GM23338 (cell line): ENCODE measurements at regions not wholly inside any gene's neighbourhood (a gene's known extent, or its start where the extent isn't known, plus 50 kb on each side); places are given as distances from the start of the nearest gene placed in this dataset.

Experiments used
- ATAC-seq: fragments of 200-7000 bp; cut with Tn5 transposase; 3 replicates; pipeline ENCODE4 v1.9.1; 2020
- DNase-seq: peaks from one replicate; pipeline ENCODE4 v3.0.0-alpha.2; 2015; ENCODE audit warnings: low spot score
- H2AFZ ChIP-seq: fragments of 200-600 bp; sonication (generic); 2 replicates; pipeline ENCODE4 v1.8.0; 2016; ENCODE audit warnings: antibody characterized with exemption, mild to moderate bottlenecking, moderate library complexity
- H3F3A ChIP-seq: fragments of 200-600 bp; sonication (generic); replicated peaks from 2 replicates; pipeline ENCODE4 v1.8.0; 2017; ENCODE audit warnings: antibody characterized with exemption, mixed run types, low read depth
- H3K27ac ChIP-seq: fragments of 200-600 bp; sonication (generic); 2 replicates; pipeline ENCODE4 v1.6.1; 2016; ENCODE audit warnings: low read depth
- H3K27me3 ChIP-seq: fragments of 200-600 bp; sonication (generic); 2 replicates; pipeline ENCODE4 v1.8.0; 2016; ENCODE audit warnings: mild to moderate bottlenecking, mixed run types, moderate library complexity; ENCODE audit not compliant: insufficient read depth
- H3K36me3 ChIP-seq: fragments of 200-600 bp; sonication (generic); 2 replicates; pipeline ENCODE4 v1.8.0; 2016; ENCODE audit warnings: mild to moderate bottlenecking; ENCODE audit not compliant: insufficient read depth
- H3K4me1 ChIP-seq: fragments of 200-600 bp; sonication (generic); 2 replicates; pipeline ENCODE4 v1.8.0; 2016; ENCODE audit warnings: mild to moderate bottlenecking, moderate library complexity; ENCODE audit not compliant: insufficient read depth
- H3K4me2 ChIP-seq: fragments of 200-600 bp; sonication (generic); 2 replicates; pipeline ENCODE4 v1.7.1; 2017; ENCODE audit warnings: mixed run types
- H3K4me3 ChIP-seq: fragments of 200-600 bp; sonication (generic); 2 replicates; pipeline ENCODE4 v1.6.1; 2016; ENCODE audit warnings: mixed run types
- H3K79me2 ChIP-seq: fragments of 200-600 bp; sonication (generic); replicated peaks from 2 replicates; pipeline ENCODE4 v1.8.0; 2017; ENCODE audit warnings: mild to moderate bottlenecking; ENCODE audit not compliant: insufficient read depth
- H3K9me2 ChIP-seq: fragments of 200-600 bp; sonication (generic); 2 replicates; pipeline ENCODE4 v1.8.0; 2017; ENCODE audit not compliant: insufficient read depth
- H4K20me1 ChIP-seq: fragments of 200-600 bp; sonication (generic); replicated peaks from 2 replicates; pipeline ENCODE4 v1.8.0; 2017; ENCODE audit warnings: mild to moderate bottlenecking; ENCODE audit not compliant: insufficient read depth
- H3K27ac Mint-ChIP-seq: 2 replicates; pipeline ENCODE4 v1.8.0; 2020; ENCODE audit warnings: inconsistent platforms, mild to moderate bottlenecking, moderate library complexity, mixed read lengths
- H3K27me3 Mint-ChIP-seq: 3 replicates; pipeline ENCODE4 v1.8.0; 2022; ENCODE audit warnings: low read depth, mild to moderate bottlenecking, moderate library complexity, mixed read lengths, inconsistent platforms; ENCODE audit not compliant: insufficient read depth, poor library complexity
- H3K36me3 Mint-ChIP-seq: 3 replicates; pipeline ENCODE4 v1.8.0; 2021; ENCODE audit warnings: low read depth, mild to moderate bottlenecking, inconsistent platforms, moderate library complexity, mixed read lengths
- H3K4me1 Mint-ChIP-seq: 3 replicates; pipeline ENCODE4 v1.8.0; 2020; ENCODE audit warnings: mild to moderate bottlenecking, inconsistent platforms, mixed read lengths
- H3K4me3 Mint-ChIP-seq: 3 replicates; pipeline ENCODE4 v1.8.0; 2021; ENCODE audit warnings: moderate library complexity, mild to moderate bottlenecking, inconsistent platforms, mixed read lengths
- H3K9me3 Mint-ChIP-seq: 3 replicates; pipeline ENCODE4 v1.8.0; 2020; ENCODE audit warnings: moderate library complexity, mild to moderate bottlenecking, inconsistent platforms, mixed read lengths
- CREB1 ChIP-seq: fragments of 250-450 bp; sonication (Bioruptor Pico); IDR thresholded peaks from 2 replicates; pipeline ENCODE4 v1.5.0; 2020; ENCODE audit warnings: low read depth, mild to moderate bottlenecking, moderate library complexity
- CTCF ChIP-seq, 2 experiments: fragments of 200-600 bp in 1 of 2; sonication (generic) in 1 of 2; conservative IDR thresholded peaks; 2 replicates each; pipeline versions ENCODE4 v1.5.1 to v1.6.1; 2016 to 2017; ENCODE audit warnings: antibody characterized with exemption in 2 of 2, low read depth in 2 of 2, mild to moderate bottlenecking in 2 of 2, moderate library complexity in 1 of 2
- EZH2 ChIP-seq: fragments of 200-600 bp; sonication (generic); IDR thresholded peaks from one replicate; pipeline ENCODE4 v1.8.0; 2017; ENCODE audit warnings: antibody characterized with exemption, mild to moderate bottlenecking, low read depth; ENCODE audit not compliant: unreplicated experiment
- NANOG ChIP-seq: IDR thresholded peaks from 2 replicates; pipeline ENCODE4 v1.6.1; 2016; ENCODE audit warnings: antibody characterized with exemption, borderline replicate concordance
- POLR2AphosphoS5 ChIP-seq: IDR thresholded peaks from 2 replicates; pipeline ENCODE4 v1.6.1; 2016; ENCODE audit warnings: antibody characterized with exemption, low read depth
- ZNF462 ChIP-seq: fragments of 250-450 bp; sonication (Bioruptor Pico); IDR thresholded peaks from 2 replicates; pipeline ENCODE4 v1.5.0; 2020; ENCODE audit warnings: mild to moderate bottlenecking, moderate library complexity

GRCh38 chr3:43215663-43216275 lies 70.6 kb upstream of the SNRK start:
- no peak overlapping the region for H3K4me3 Mint-ChIP-seq
- H3K9me3 Mint-ChIP-seq: no peaks in the 10 kb centered on the region
- Histone ChIP-seq H4K20me1 (no peaks in the 10 kb centered on the region), H3K27ac (no peak overlapping the region), H3K4me1 (no peaks in the 10 kb centered on the region), H3K9me2 (peaks cover 7% of the 10 kb centered on the region), H3F3A (no peaks in the 10 kb centered on the region), H3K4me2 (no peak overlapping the region), H3K4me3 (no peak overlapping the region), H3K27me3 (no peaks in the 10 kb centered on the region), H3K79me2 (no peaks in the 10 kb centered on the region), H3K36me3 (no peaks in the 10 kb centered on the region), H2AFZ (no peak overlapping the region)
- ATAC-seq (peak; percentile 35; the same call in 2 of the 3 replicates), DNase-seq (no peak)
- no peak overlapping the region for H3K27ac Mint-ChIP-seq
- TF ChIP-seq ZNF462 (CRISPR knock-in tag) (no peak), CTCF (conservative IDR thresholded peaks at IDR 0.05; ENCODE audit: low read depth in 2 of 2) (peak; percentile 41 to 45)
- no peaks in the 10 kb centered on the region for H3K4me1 Mint-ChIP-seq
- H3K36me3 Mint-ChIP-seq: no peaks in the 10 kb centered on the region
- no peaks in the 10 kb centered on the region for H3K27me3 Mint-ChIP-seq

- no peaks in the 10 kb centered on the region for H3K36me3 ChIP-seq
- no peaks in the 10 kb centered on the region for H3K4me1 Mint-ChIP-seq
- no peak overlapping the region for H3K4me3 ChIP-seq
- H3K4me3 Mint-ChIP-seq: no peak overlapping the region
- no peaks in the 10 kb centered on the region for H3K27me3 ChIP-seq
- no peak overlapping the region for H3K27ac Mint-ChIP-seq
- no peaks in the 10 kb centered on the region for H3K36me3 Mint-ChIP-seq
- H3K79me2 ChIP-seq: no peaks in the 10 kb centered on the region
- no peaks in the 10 kb centered on the region for H3K9me3 Mint-ChIP-seq
- ATAC-seq (no peak), DNase-seq (no peak)
- no peaks in the 10 kb centered on the region for H3K27me3 Mint-ChIP-seq
- no peaks in the 10 kb centered on the region for H3F3A ChIP-seq
- H3K27ac ChIP-seq: no peak overlapping the region
- no peaks in the 10 kb centered on the region for H4K20me1 ChIP-seq
- H3K9me2 ChIP-seq: peaks cover 5% of the 10 kb centered on the region
- no peaks in the 10 kb centered on the region for H3K4me1 ChIP-seq
- H2AFZ ChIP-seq: no peak overlapping the region
- H3K4me2 ChIP-seq: no peak overlapping the region
- TF ChIP-seq EZH2 (no peak), POLR2AphosphoS5 (no peak), NANOG (no peak), CREB1 (CRISPR knock-in tag) (no peak), CTCF (conservative IDR thresholded peaks at IDR 0.05; ENCODE audit: low read depth in 2 of 2) (no peak)
These were observed 71.2 kb upstream of the SNRK start for GRCh38 chr3:43215138-43215537.
